Left renal pelvis (tissue), 4 donors: ENCODE measurements at regions not wholly inside any gene's neighbourhood (a gene's known extent, or its start where the extent isn't known, plus 50 kb on each side); places are given as distances from the start of the nearest gene placed in this dataset.
A peak's percentile ranks its signal among the peaks of the same experiment; 100 is the strongest.

Source experiments
- DNase-seq, 4 donors: peaks; one replicate each; pipeline ENCODE4 v3.0.0-alpha.2; 2013; ENCODE audit warnings: low read depth in 4 of 4, low spot score in 3 of 4

- no peak for DNase-seq
These were observed 191.1 kb downstream of the MAP2K6 start for GRCh38 chr17:69605571-69605970.

- no peak for DNase-seq
These were observed 191.8 kb downstream of the MAP2K6 start for GRCh38 chr17:69606142-69606800.

GRCh38 chr17:69607162-69607834 lies 192.8 kb downstream of the MAP2K6 start:
- peak in 3 of 4 donors; percentile 23 to 37 (median 31) for DNase-seq

GRCh38 chr17:69608141-69608540 lies 193.6 kb downstream of the MAP2K6 start:
- no peak for DNase-seq

- no peak for DNase-seq
These were observed 194.4 kb downstream of the MAP2K6 start for GRCh38 chr17:69608808-69609472.

GRCh38 chr17:69609473-69610305 lies 195.2 kb downstream of the MAP2K6 start:
- no peak for DNase-seq

GRCh38 chr17:69620363-69620762 lies 205.9 kb downstream of the MAP2K6 start:
- no peak for DNase-seq

GRCh38 chr17:69625474-69625873 lies 211.0 kb downstream of the MAP2K6 start:
- no peak for DNase-seq

- no peak for DNase-seq
These were observed 215.6 kb downstream of the MAP2K6 start for GRCh38 chr17:69630056-69630635.

- DNase-seq, result no peak
These were observed 220.3 kb downstream of the MAP2K6 start for GRCh38 chr17:69634844-69635243.

- no peak for DNase-seq
These were observed 223.1 kb downstream of the MAP2K6 start for GRCh38 chr17:69637446-69638156.

- no peak for DNase-seq
These were observed 224.6 kb downstream of the MAP2K6 start for GRCh38 chr17:69639096-69639495.

GRCh38 chr17:69640073-69640472 lies 225.6 kb downstream of the MAP2K6 start:
- DNase-seq, result no peak

GRCh38 chr17:69643686-69644085 lies 229.2 kb downstream of the MAP2K6 start:
- DNase-seq, result no peak

- DNase-seq, result no peak
These were observed 232.2 kb downstream of the MAP2K6 start for GRCh38 chr17:69646729-69647128.

GRCh38 chr17:69650881-69651280 lies 236.4 kb downstream of the MAP2K6 start:
- DNase-seq, result no peak

- DNase-seq, result no peak
These were observed 237.4 kb downstream of the MAP2K6 start for GRCh38 chr17:69651921-69652320.

- DNase-seq, result peak in 1 of 4 donors; percentile 5
These were observed 240.7 kb downstream of the MAP2K6 start for GRCh38 chr17:69654981-69655855.

GRCh38 chr17:69655902-69656301 lies 241.4 kb downstream of the MAP2K6 start:
- DNase-seq, result no peak
